ENCODE measurements at regions not wholly inside any gene's neighbourhood (a gene's known extent, or its start where the extent isn't known, plus 50 kb on each side); places are given as distances from the start of the nearest gene placed in this dataset.

- peak; percentile 48 to 54 for DNase-seq
These were observed 135.4 kb upstream of the LARGE1 start for GRCh38 chr22:34055525-34056200.

- DNase-seq: no peak
These were observed 137.4 kb upstream of the LARGE1 start for GRCh38 chr22:34057726-34058125.

GRCh38 chr22:34064696-34065095 is 144.4 kb upstream of the LARGE1 start:
- no peak for DNase-seq

GRCh38 chr22:34067031-34067430 is 146.8 kb upstream of the LARGE1 start:
- DNase-seq: no peak

GRCh38 chr22:34068001-34068400 is 147.7 kb upstream of the LARGE1 start:
- DNase-seq: peak; percentile 24 to 46

GRCh38 chr22:34070051-34070450 is 149.8 kb upstream of the LARGE1 start:
- DNase-seq: no peak

GRCh38 chr22:34070531-34070930 is 150.3 kb upstream of the LARGE1 start:
- DNase-seq: no peak

GRCh38 chr22:34072585-34072984 is 152.3 kb upstream of the LARGE1 start:
- DNase-seq: no peak

GRCh38 chr22:34080433-34080832 is 160.2 kb upstream of the LARGE1 start:
- no peak for DNase-seq

GRCh38 chr22:34096770-34097169 is 176.5 kb upstream of the LARGE1 start:
- DNase-seq: no peak

- DNase-seq: no peak
These were observed 179.0 kb upstream of the LARGE1 start for GRCh38 chr22:34099278-34099677.

GRCh38 chr22:34102633-34103032 is 182.4 kb upstream of the LARGE1 start:
- no peak for DNase-seq

GRCh38 chr22:34105461-34106062 is 185.3 kb upstream of the LARGE1 start:
- DNase-seq: peak; percentile 29 to 43

GRCh38 chr22:34108168-34108567 is 187.9 kb upstream of the LARGE1 start:
- DNase-seq: no peak

- peak in 1 of 2 experiments; percentile 46 for DNase-seq
These were observed 191.0 kb upstream of the LARGE1 start for GRCh38 chr22:34111210-34111824.

- no peak for DNase-seq
These were observed 193.1 kb upstream of the LARGE1 start for GRCh38 chr22:34113381-34113780.

GRCh38 chr22:34114406-34114805 is 194.1 kb upstream of the LARGE1 start:
- no peak for DNase-seq

GRCh38 chr22:34115722-34116121 is 195.4 kb upstream of the LARGE1 start:
- DNase-seq: no peak

- no peak for DNase-seq
These were observed 195.8 kb upstream of the LARGE1 start for GRCh38 chr22:34116126-34116525.

GRCh38 chr22:34122042-34122441 is 201.8 kb upstream of the LARGE1 start:
- DNase-seq: no peak

- no peak for DNase-seq
These were observed 209.6 kb upstream of the LARGE1 start for GRCh38 chr22:34129691-34130486.

GRCh38 chr22:34135749-34136148 is 215.5 kb upstream of the LARGE1 start:
- DNase-seq: no peak

GRCh38 chr22:34150023-34150422 is 229.7 kb upstream of the LARGE1 start:
- DNase-seq: no peak

GRCh38 chr22:34159491-34159890 is 239.2 kb upstream of the LARGE1 start:
- DNase-seq: no peak
